IPS-20b (cell line): ENCODE measurements at regions not wholly inside any gene's neighbourhood (a gene's known extent, or its start where the extent isn't known, plus 50 kb on each side); places are given as distances from the start of the nearest gene placed in this dataset.
"Not testable (repeated sequence)": the region's sequence is repeated elsewhere in the genome, so short reads cannot be mapped to it uniquely, and the experiment has no call there.

Experiments
- H3K27ac ChIP-seq: one replicate; pipeline ENCODE4 v1.5.1; 2013; ENCODE audit warnings: low read length
- H3K27me3 ChIP-seq: 2 replicates; pipeline ENCODE4 v1.6.1; 2013; ENCODE audit warnings: mild to moderate bottlenecking, low read length, inconsistent platforms; ENCODE audit not compliant: insufficient read depth
- H3K36me3 ChIP-seq: 2 replicates; pipeline ENCODE4 v1.6.1; 2013; ENCODE audit warnings: low read depth, mild to moderate bottlenecking, inconsistent platforms, low read length, moderate library complexity; ENCODE audit not compliant: insufficient read depth
- H3K4me1 ChIP-seq: 2 replicates; pipeline ENCODE4 v1.6.1; 2013; ENCODE audit warnings: mild to moderate bottlenecking, control low read depth, inconsistent platforms, low read length, moderate library complexity; ENCODE audit not compliant: insufficient read depth
- H3K4me3 ChIP-seq: 2 replicates; pipeline ENCODE4 v1.5.1; 2013; ENCODE audit warnings: mild to moderate bottlenecking, low read length, inconsistent platforms
- H3K9ac ChIP-seq: 2 replicates; pipeline ENCODE4 v1.6.1; 2013; ENCODE audit warnings: low read depth, mild to moderate bottlenecking, inconsistent platforms, low read length, moderate library complexity
- H3K9me3 ChIP-seq: 2 replicates; pipeline ENCODE4 v1.6.1; 2013; ENCODE audit warnings: mild to moderate bottlenecking, low read depth, low read length, inconsistent platforms; ENCODE audit not compliant: insufficient read depth

GRCh38 chr7:121500360-121501058 lies 104.4 kb upstream of the FAM3C start:
- Histone ChIP-seq H3K36me3 (no peaks in the 10 kb centered on the region), H3K9ac (no peak overlapping the region), H3K27ac (no peak overlapping the region), H3K4me3 (no peak overlapping the region), H3K9me3 (peaks cover 19% of the 10 kb centered on the region), H3K4me1 (no peaks in the 10 kb centered on the region), H3K27me3 (no peaks in the 10 kb centered on the region)

DNA sequence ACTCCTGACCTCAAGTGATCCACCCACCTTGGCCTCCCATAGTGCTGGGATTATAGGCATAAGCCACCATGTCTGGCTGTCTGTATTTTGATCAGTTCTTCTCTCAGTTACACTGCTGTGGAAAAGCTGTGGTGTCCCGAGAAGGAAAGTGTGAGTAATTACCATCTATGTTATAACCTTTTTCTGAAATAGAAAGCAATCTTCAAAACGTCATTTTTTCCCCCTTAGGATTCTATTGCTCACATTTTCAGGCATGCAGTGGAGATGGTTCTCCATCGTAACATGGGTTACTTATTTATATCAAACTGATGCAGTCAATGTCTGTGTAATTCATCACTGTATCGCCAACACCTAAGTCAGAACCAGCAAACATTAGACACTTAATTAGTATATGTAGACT lies 103.5 kb upstream of the FAM3C start:
- Histone ChIP-seq H3K4me1 (no peaks in the 10 kb centered on the region), H3K27me3 (no peaks in the 10 kb centered on the region), H3K4me3 (no peak overlapping the region), H3K9ac (no peak overlapping the region), H3K27ac (no peak overlapping the region), H3K36me3 (no peaks in the 10 kb centered on the region), H3K9me3 (peaks cover 10% of the 10 kb centered on the region)

GRCh38 chr7:121498816-121499215 lies 102.7 kb upstream of the FAM3C start:
- no peak overlapping the region for H3K9ac ChIP-seq
- no peak overlapping the region for H3K4me3 ChIP-seq
- no peak overlapping the region for H3K27ac ChIP-seq
- no peaks in the 10 kb centered on the region for H3K4me1 ChIP-seq
- H3K36me3 ChIP-seq = no peaks in the 10 kb centered on the region
- no peaks in the 10 kb centered on the region for H3K27me3 ChIP-seq
- H3K9me3 ChIP-seq = peaks cover 3% of the 10 kb centered on the region; the same call in 1 of the 2 replicates

DNA sequence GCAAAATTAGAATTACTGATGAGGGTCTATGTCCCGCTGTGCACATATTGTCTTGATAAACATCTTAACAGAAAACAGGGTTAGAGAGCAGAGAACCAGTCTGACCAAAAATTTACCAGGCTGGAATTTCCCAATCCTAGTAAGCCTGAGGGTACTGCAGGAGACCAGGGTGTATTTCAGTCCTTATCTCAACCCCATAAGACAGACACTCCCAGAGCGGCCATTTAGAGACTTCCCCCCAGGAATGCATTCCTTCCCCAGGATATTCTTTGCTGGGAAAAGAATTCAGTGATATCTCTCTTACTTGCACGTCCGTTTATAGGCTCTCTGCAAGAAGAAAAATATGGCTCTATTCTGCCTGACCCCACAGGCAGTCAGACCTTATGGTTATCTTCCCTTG lies 101.4 kb upstream of the FAM3C start:
- H3K9me3 ChIP-seq, H3K36me3 ChIP-seq, H3K9ac ChIP-seq, H3K27me3 ChIP-seq, H3K4me3 ChIP-seq, H3K27ac ChIP-seq, H3K4me1 ChIP-seq: not testable (repeated sequence)

GRCh38 chr7:121494516-121494915 lies 98.4 kb upstream of the FAM3C start:
- H3K4me1 ChIP-seq = no peaks in the 10 kb centered on the region
- no peak overlapping the region for H3K9ac ChIP-seq
- H3K36me3 ChIP-seq = no peaks in the 10 kb centered on the region
- no peak overlapping the region for H3K4me3 ChIP-seq
- H3K9me3 ChIP-seq = peaks cover 3% of the 10 kb centered on the region; the same call in 1 of the 2 replicates
- no peak overlapping the region for H3K27ac ChIP-seq
- no peaks in the 10 kb centered on the region for H3K27me3 ChIP-seq

DNA sequence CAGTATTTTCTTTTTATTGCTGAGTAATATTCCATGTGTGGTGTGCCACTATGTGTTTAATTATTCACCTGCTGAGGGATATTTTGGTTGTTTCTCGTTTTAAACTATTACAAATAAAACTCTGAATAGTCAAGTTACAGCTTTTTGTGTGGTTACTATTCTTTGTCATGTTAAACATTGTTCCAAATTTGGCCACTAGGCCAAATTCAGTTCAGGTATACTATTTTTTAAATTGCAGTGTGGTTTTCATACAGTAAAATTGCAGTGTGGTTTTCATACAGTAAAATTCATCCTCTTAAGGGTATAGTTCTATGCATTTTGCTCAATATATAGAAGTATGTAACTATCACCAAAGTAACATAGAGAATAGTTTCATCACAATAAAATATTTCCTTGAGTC lies 97.4 kb upstream of the FAM3C start:
- Histone ChIP-seq H3K36me3 (no peaks in the 10 kb centered on the region), H3K27me3 (no peaks in the 10 kb centered on the region), H3K27ac (no peak overlapping the region), H3K4me3 (no peak overlapping the region), H3K9ac (no peak overlapping the region), H3K4me1 (peaks cover 4% of the 10 kb centered on the region; the same call in 1 of the 2 replicates), H3K9me3 (peaks cover 3% of the 10 kb centered on the region; the same call in 1 of the 2 replicates)

GRCh38 chr7:121490309-121490708 lies 94.2 kb upstream of the FAM3C start:
- H3K4me3 ChIP-seq = no peak overlapping the region
- H3K36me3 ChIP-seq = no peaks in the 10 kb centered on the region
- H3K4me1 ChIP-seq = peaks cover 4% of the 10 kb centered on the region; the same call in 1 of the 2 replicates
- no peaks in the 10 kb centered on the region for H3K9me3 ChIP-seq
- no peak overlapping the region for H3K27ac ChIP-seq
- H3K9ac ChIP-seq = no peak overlapping the region
- no peaks in the 10 kb centered on the region for H3K27me3 ChIP-seq

DNA sequence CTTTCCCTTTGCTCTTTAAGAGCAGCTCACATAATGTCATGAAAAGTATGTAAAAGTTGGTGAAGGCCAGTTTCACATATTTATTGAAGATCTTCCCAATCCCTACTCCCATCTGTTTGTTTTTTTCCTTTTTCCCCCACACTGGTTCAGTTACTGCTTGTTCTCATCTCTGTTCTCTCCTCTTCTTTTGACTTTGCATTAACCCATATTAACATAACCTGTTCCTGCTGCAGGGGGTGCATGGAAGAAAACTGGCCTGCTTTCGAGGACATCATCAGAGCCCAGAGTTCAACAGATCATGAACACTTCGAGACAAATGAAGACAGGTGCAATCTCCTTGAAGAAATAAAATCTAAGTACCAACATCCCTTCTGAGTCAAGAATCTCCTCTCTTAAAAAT lies 93.3 kb upstream of the FAM3C start:
- Histone ChIP-seq H3K27me3 (no peaks in the 10 kb centered on the region), H3K27ac (no peak overlapping the region), H3K9ac (no peak overlapping the region), H3K36me3 (no peaks in the 10 kb centered on the region), H3K9me3 (no peaks in the 10 kb centered on the region), H3K4me1 (peaks cover 4% of the 10 kb centered on the region; the same call in 1 of the 2 replicates), H3K4me3 (no peak overlapping the region)

- no peaks in the 10 kb centered on the region for H3K27me3 ChIP-seq
- H3K4me3 ChIP-seq = no peak overlapping the region
- no peaks in the 10 kb centered on the region for H3K36me3 ChIP-seq
- peaks cover 4% of the 10 kb centered on the region; the same call in 1 of the 2 replicates for H3K4me1 ChIP-seq
- H3K27ac ChIP-seq = no peak overlapping the region
- H3K9me3 ChIP-seq = no peaks in the 10 kb centered on the region
- H3K9ac ChIP-seq = no peak overlapping the region
Observed at GRCh38 chr7:121488111-121488650, 92.1 kb upstream of the FAM3C start.

- no peak overlapping the region for H3K4me3 ChIP-seq
- H3K9me3 ChIP-seq = no peaks in the 10 kb centered on the region
- H3K27ac ChIP-seq = no peak overlapping the region
- no peak overlapping the region for H3K9ac ChIP-seq
- H3K27me3 ChIP-seq = no peaks in the 10 kb centered on the region
- no peaks in the 10 kb centered on the region for H3K36me3 ChIP-seq
- H3K4me1 ChIP-seq = peaks cover 6% of the 10 kb centered on the region; the same call in 1 of the 2 replicates
Observed at GRCh38 chr7:121486590-121486989, 90.5 kb upstream of the FAM3C start.

GRCh38 chr7:121485467-121486243 lies 89.5 kb upstream of the FAM3C start:
- Histone ChIP-seq H3K4me1 (peaks cover 11% of the 10 kb centered on the region; the same call in 1 of the 2 replicates), H3K36me3 (no peaks in the 10 kb centered on the region), H3K4me3 (no peak overlapping the region), H3K9me3 (no peaks in the 10 kb centered on the region), H3K27me3 (no peaks in the 10 kb centered on the region), H3K27ac (no peak overlapping the region), H3K9ac (no peak overlapping the region)
